Liver (tissue), 8 donors: ENCODE measurements at regions not wholly inside any gene's neighbourhood (a gene's known extent, or its start where the extent isn't known, plus 50 kb on each side); places are given as distances from the start of the nearest gene placed in this dataset.

Source experiments
- DNase-seq: peaks from one replicate; pipeline ENCODE4 v3.0.0-alpha.2; 2017; ENCODE audit warnings: low spot score
- H3K27ac ChIP-seq, 2 donors: one replicate each; pipeline ENCODE4 v1.7.0; 2013; ENCODE audit warnings: inconsistent platforms in 2 of 2, low read length in 2 of 2, control low read depth in 1 of 2, low read depth in 1 of 2, mild to moderate bottlenecking in 1 of 2
- H3K27me3 ChIP-seq, 4 donors: one replicate each; pipeline versions ENCODE4 v1.6.1 to v1.7.0; 2013; ENCODE audit warnings: low read length in 3 of 4, inconsistent platforms in 1 of 4, mild to moderate bottlenecking in 1 of 4, moderate library complexity in 1 of 4; ENCODE audit not compliant: control insufficient read depth in 4 of 4, insufficient read depth in 4 of 4
- H3K36me3 ChIP-seq, 4 donors: one replicate each; pipeline versions ENCODE4 v1.6.1 to v1.7.0; 2013; ENCODE audit warnings: low read length in 3 of 4, mild to moderate bottlenecking in 3 of 4, low read depth in 1 of 4, moderate library complexity in 1 of 4; ENCODE audit not compliant: control insufficient read depth in 4 of 4, insufficient read depth in 3 of 4
- H3K4me1 ChIP-seq, 4 donors: one replicate each; pipeline versions ENCODE4 v1.6.1 to v1.7.0; 2013; ENCODE audit warnings: low read length in 3 of 4, mild to moderate bottlenecking in 3 of 4, moderate library complexity in 1 of 4; ENCODE audit not compliant: control insufficient read depth in 4 of 4, insufficient read depth in 4 of 4
- H3K4me3 ChIP-seq, 3 donors: one replicate each; pipeline versions ENCODE4 v1.6.1 to v1.7.0; 2013; ENCODE audit warnings: low read length in 3 of 3, control low read depth in 1 of 3, low read depth in 1 of 3, mild to moderate bottlenecking in 1 of 3
- H3K9ac ChIP-seq, 2 donors: one replicate each; pipeline ENCODE4 v1.7.0; 2013; ENCODE audit warnings: low read length in 2 of 2, mild to moderate bottlenecking in 2 of 2, moderate library complexity in 2 of 2, control low read depth in 1 of 2, low read depth in 1 of 2
- H3K9me3 ChIP-seq, 4 donors: one replicate each; pipeline versions ENCODE4 v1.6.1 to v1.7.0; 2013; ENCODE audit warnings: low read length in 3 of 4; ENCODE audit not compliant: control insufficient read depth in 4 of 4
- ATF3 ChIP-seq: IDR thresholded peaks from 2 replicates; pipeline ENCODE4 v1.6.1; 2016; ENCODE audit warnings: antibody characterized with exemption
- CTCF ChIP-seq: fragments of 150-350 bp; IDR thresholded peaks from 2 replicates; pipeline ENCODE4 v1.5.1; 2017; ENCODE audit warnings: improper control_type of control experiment, low read depth, low read length; ENCODE audit not compliant: missing input control
- EGR1 ChIP-seq, 2 donors: IDR thresholded peaks; 2 replicates each; pipeline ENCODE4 v1.6.1; 2016 to 2018; ENCODE audit warnings: antibody characterized with exemption in 2 of 2, low read depth in 2 of 2
- FOXA1 ChIP-seq: IDR thresholded peaks from 2 replicates; pipeline ENCODE4 v1.6.1; 2016; ENCODE audit warnings: antibody characterized with exemption
- FOXA2 ChIP-seq: IDR thresholded peaks from 2 replicates; pipeline ENCODE4 v1.6.1; 2016; ENCODE audit warnings: antibody characterized with exemption
- GABPA ChIP-seq, 2 donors: IDR thresholded peaks in 1 of 2; conservative IDR thresholded peaks in 1 of 2; 2 replicates each; pipeline ENCODE4 v1.6.1; 2016; ENCODE audit warnings: antibody characterized with exemption in 2 of 2, mild to moderate bottlenecking in 1 of 2, moderate library complexity in 1 of 2
- HNF4A ChIP-seq, 2 donors: conservative IDR thresholded peaks; 2 replicates each; pipeline ENCODE4 v1.6.1; 2016; ENCODE audit warnings: antibody characterized with exemption in 2 of 2, mild to moderate bottlenecking in 2 of 2
- HNF4G ChIP-seq: IDR thresholded peaks from 2 replicates; pipeline ENCODE4 v1.6.1; 2016; ENCODE audit warnings: antibody characterized with exemption
- JUND ChIP-seq, 2 donors: IDR thresholded peaks; 2 replicates each; pipeline ENCODE4 v1.6.1; 2016; ENCODE audit warnings: antibody characterized with exemption in 2 of 2
- NR2F2 ChIP-seq: IDR thresholded peaks from 2 replicates; pipeline ENCODE4 v1.6.1; 2016; ENCODE audit warnings: antibody characterized with exemption
- RAD21 ChIP-seq, 2 donors: IDR thresholded peaks; 2 replicates each; pipeline ENCODE4 v1.6.1; 2016; ENCODE audit warnings: antibody characterized with exemption in 2 of 2, mild to moderate bottlenecking in 2 of 2
- RXRA ChIP-seq, 2 donors: IDR thresholded peaks; 2 replicates each; pipeline ENCODE4 v1.6.1; 2017 to 2018; ENCODE audit warnings: antibody characterized with exemption in 2 of 2, mild to moderate bottlenecking in 1 of 2
- SP1 ChIP-seq: IDR thresholded peaks from 2 replicates; pipeline ENCODE4 v1.6.1; 2018; ENCODE audit warnings: antibody characterized with exemption, mild to moderate bottlenecking
- TAF1 ChIP-seq: conservative IDR thresholded peaks from 2 replicates; pipeline ENCODE4 v1.6.1; 2016; ENCODE audit warnings: antibody characterized with exemption, mild to moderate bottlenecking
- YY1 ChIP-seq: IDR thresholded peaks from 2 replicates; pipeline ENCODE4 v1.6.1; 2016; ENCODE audit warnings: antibody characterized with exemption, mild to moderate bottlenecking
- WGBS: extraction: QIAGEN DNeasy Blood & Tissue Kit; methylation state at CpG from one replicate; pipeline ENCODE4 v1.1.7; 2013; 5-methylcytosine and 5-hydroxymethylcytosine counted together
- TF ChIP-seq, protein P1 (sequence below): IDR thresholded peaks from 2 replicates; pipeline ENCODE4 v1.6.1; 2016; ENCODE audit warnings: antibody characterized with exemption
- TF ChIP-seq, protein P2 (sequence below): IDR thresholded peaks from 2 replicates; pipeline ENCODE4 v1.6.1; 2016; ENCODE audit warnings: antibody characterized with exemption, mild to moderate bottlenecking
- TF ChIP-seq, protein P3 (sequence below): IDR thresholded peaks from 2 replicates; pipeline ENCODE4 v1.6.1; 2016; ENCODE audit warnings: antibody characterized with exemption
- donor health status: healthy.
- donor health status: healthy.
- donor health status: healthy.
- donor health status: healthy.
- donor health status: healthy.

GRCh38 chr5:112479418-112479817 is 60.3 kb upstream of the EPB41L4A start:
- Histone ChIP-seq H3K27ac (no peak overlapping the region), H3K27me3 (no peaks in the 10 kb centered on the region), H3K36me3 (no peaks in the 10 kb centered on the region), H3K4me3 (no peak overlapping the region), H3K9ac (no peak overlapping the region), H3K4me1 (no peaks in the 10 kb centered on the region), H3K9me3 (no peaks in the 10 kb centered on the region)
- WGBS, result 80% methylated on average over 1 of the region's 1 CpG
- TF ChIP-seq SP1, result no peak
- TF ChIP-seq TAF1, result no peak
- no peak for TF ChIP-seq YY1
- TF ChIP-seq, protein P1, sequence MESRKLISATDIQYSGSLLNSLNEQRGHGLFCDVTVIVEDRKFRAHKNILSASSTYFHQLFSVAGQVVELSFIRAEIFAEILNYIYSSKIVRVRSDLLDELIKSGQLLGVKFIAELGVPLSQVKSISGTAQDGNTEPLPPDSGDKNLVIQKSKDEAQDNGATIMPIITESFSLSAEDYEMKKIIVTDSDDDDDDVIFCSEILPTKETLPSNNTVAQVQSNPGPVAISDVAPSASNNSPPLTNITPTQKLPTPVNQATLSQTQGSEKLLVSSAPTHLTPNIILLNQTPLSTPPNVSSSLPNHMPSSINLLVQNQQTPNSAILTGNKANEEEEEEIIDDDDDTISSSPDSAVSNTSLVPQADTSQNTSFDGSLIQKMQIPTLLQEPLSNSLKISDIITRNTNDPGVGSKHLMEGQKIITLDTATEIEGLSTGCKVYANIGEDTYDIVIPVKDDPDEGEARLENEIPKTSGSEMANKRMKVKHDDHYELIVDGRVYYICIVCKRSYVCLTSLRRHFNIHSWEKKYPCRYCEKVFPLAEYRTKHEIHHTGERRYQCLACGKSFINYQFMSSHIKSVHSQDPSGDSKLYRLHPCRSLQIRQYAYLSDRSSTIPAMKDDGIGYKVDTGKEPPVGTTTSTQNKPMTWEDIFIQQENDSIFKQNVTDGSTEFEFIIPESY, result no peak
- no peak for TF ChIP-seq FOXA1
- TF ChIP-seq, protein P2, sequence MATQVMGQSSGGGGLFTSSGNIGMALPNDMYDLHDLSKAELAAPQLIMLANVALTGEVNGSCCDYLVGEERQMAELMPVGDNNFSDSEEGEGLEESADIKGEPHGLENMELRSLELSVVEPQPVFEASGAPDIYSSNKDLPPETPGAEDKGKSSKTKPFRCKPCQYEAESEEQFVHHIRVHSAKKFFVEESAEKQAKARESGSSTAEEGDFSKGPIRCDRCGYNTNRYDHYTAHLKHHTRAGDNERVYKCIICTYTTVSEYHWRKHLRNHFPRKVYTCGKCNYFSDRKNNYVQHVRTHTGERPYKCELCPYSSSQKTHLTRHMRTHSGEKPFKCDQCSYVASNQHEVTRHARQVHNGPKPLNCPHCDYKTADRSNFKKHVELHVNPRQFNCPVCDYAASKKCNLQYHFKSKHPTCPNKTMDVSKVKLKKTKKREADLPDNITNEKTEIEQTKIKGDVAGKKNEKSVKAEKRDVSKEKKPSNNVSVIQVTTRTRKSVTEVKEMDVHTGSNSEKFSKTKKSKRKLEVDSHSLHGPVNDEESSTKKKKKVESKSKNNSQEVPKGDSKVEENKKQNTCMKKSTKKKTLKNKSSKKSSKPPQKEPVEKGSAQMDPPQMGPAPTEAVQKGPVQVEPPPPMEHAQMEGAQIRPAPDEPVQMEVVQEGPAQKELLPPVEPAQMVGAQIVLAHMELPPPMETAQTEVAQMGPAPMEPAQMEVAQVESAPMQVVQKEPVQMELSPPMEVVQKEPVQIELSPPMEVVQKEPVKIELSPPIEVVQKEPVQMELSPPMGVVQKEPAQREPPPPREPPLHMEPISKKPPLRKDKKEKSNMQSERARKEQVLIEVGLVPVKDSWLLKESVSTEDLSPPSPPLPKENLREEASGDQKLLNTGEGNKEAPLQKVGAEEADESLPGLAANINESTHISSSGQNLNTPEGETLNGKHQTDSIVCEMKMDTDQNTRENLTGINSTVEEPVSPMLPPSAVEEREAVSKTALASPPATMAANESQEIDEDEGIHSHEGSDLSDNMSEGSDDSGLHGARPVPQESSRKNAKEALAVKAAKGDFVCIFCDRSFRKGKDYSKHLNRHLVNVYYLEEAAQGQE, result no peak
- TF ChIP-seq EGR1 (IDR thresholded peaks at IDR 0.05; ENCODE audit: low read depth in 2 of 2), result no peak
- TF ChIP-seq ATF3, result no peak
- TF ChIP-seq JUND (IDR thresholded peaks at IDR 0.05), result no peak
- TF ChIP-seq HNF4A (conservative IDR thresholded peaks at IDR 0.05), result no peak
- no peak for TF ChIP-seq HNF4G
- TF ChIP-seq RXRA (IDR thresholded peaks at IDR 0.05), result no peak
- TF ChIP-seq CTCF, result no peak
- TF ChIP-seq RAD21 (IDR thresholded peaks at IDR 0.05), result no peak
- TF ChIP-seq GABPA (IDR thresholded peaks at IDR 0.05 in 1 of 2, conservative IDR thresholded peaks at IDR 0.05 in 1 of 2), result no peak
- TF ChIP-seq, protein P3, sequence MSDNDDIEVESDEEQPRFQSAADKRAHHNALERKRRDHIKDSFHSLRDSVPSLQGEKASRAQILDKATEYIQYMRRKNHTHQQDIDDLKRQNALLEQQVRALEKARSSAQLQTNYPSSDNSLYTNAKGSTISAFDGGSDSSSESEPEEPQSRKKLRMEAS, result no peak
- TF ChIP-seq NR2F2, result no peak
- no peak for TF ChIP-seq FOXA2
- DNase-seq, result no peak

DNA sequence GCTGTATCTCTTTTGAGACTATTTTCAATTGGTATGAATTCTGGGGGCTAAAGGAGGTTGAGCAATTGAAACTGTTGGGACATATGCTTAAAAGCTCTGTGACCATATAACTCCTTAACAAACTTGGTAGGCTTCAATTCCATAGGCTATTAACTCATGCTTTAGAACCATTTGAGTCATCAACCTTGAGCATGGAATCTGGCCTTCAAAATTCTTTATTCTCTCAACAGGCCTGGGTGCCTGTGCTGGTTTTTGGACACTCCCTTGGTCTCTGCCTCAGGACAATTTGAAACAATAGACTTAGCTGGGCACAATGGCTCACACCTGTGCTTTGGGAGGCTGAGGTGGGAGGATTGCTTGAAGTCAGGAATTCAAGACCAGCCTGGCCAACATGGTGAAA is 61.4 kb upstream of the EPB41L4A start:
- DNase-seq, result no peak
- Histone ChIP-seq H3K4me1 (no peaks in the 10 kb centered on the region), H3K36me3 (no peaks in the 10 kb centered on the region), H3K4me3 (no peak overlapping the region), H3K27me3 (no peaks in the 10 kb centered on the region), H3K27ac (no peak overlapping the region), H3K9ac (no peak overlapping the region), H3K9me3 (no peaks in the 10 kb centered on the region)
- TF ChIP-seq, protein P3, result no peak
- TF ChIP-seq EGR1 (IDR thresholded peaks at IDR 0.05; ENCODE audit: low read depth in 2 of 2) (no peak), HNF4A (conservative IDR thresholded peaks at IDR 0.05) (no peak), ATF3 (no peak), FOXA1 (no peak), YY1 (no peak), JUND (IDR thresholded peaks at IDR 0.05) (no peak), RXRA (IDR thresholded peaks at IDR 0.05) (no peak), HNF4G (no peak)
- TF ChIP-seq, protein P1, result no peak
- TF ChIP-seq, protein P2, result no peak
